ENCODE measurements at regions not wholly inside any gene's neighbourhood (a gene's known extent, or its start where the extent isn't known, plus 50 kb on each side); places are given as distances from the start of the nearest gene placed in this dataset.

GRCh38 chr2:84173041-84173440 is 286.0 kb downstream of the SUCLG1 start:
- no peak for TF ChIP-seq CTCF (conservative IDR thresholded peaks at IDR 0.05; ENCODE audit: low read length)
- no peak for TF ChIP-seq EZH2phosphoT487 (IDR thresholded peaks at IDR 0.05; ENCODE audit: borderline replicate concordance)

Measured in Loucy (cell line).